A673 (cell line): ENCODE measurements at regions not wholly inside any gene's neighbourhood (a gene's known extent, or its start where the extent isn't known, plus 50 kb on each side); places are given as distances from the start of the nearest gene placed in this dataset.

Source experiments
- CTCF ChIP-seq: fragments of 300-800, 200-600 bp; sonication (generic); conservative IDR thresholded peaks from 2 replicates; pipeline ENCODE4 v1.5.1; 2017; ENCODE audit warnings: low read depth, mild to moderate bottlenecking, antibody characterized with exemption, low read length, moderate library complexity, mixed read lengths
- EZH2 ChIP-seq: fragments of 200-600 bp; sonication (generic); IDR thresholded peaks from 2 replicates; pipeline ENCODE4 v1.6.1; 2017; ENCODE audit warnings: borderline replicate concordance, low read depth, mild to moderate bottlenecking, mixed read lengths, antibody characterized with exemption, low read length; ENCODE audit not compliant: poor library complexity, severe bottlenecking

GRCh38 chr6:130534627-130535026 is 168.8 kb downstream of the TMEM200A start:
- TF ChIP-seq EZH2 = no peak
- TF ChIP-seq CTCF = no peak
